ENCODE measurements at regions not wholly inside any gene's neighbourhood (a gene's known extent, or its start where the extent isn't known, plus 50 kb on each side); places are given as distances from the start of the nearest gene placed in this dataset.

GRCh38 chr7:28272461-28272877, 91.9 kb upstream of the JAZF1 start:
- Histone ChIP-seq H3K4me1 (ENCODE audit: control insufficient read depth, extremely low read depth, insufficient read depth, low read length) (no peaks in the 10 kb centered on the region), H3K9me3 (ENCODE audit: control insufficient read depth, low read depth, low read length) (no peaks in the 10 kb centered on the region), H3K27me3 (ENCODE audit: control insufficient read depth, extremely low read depth, insufficient read depth, low read length) (no peaks in the 10 kb centered on the region), H3K79me2 (ENCODE audit: control insufficient read depth, insufficient read depth, low read length) (no peaks in the 10 kb centered on the region), H4K20me1 (ENCODE audit: control insufficient read depth, extremely low read depth, insufficient read depth, low read length) (no peaks in the 10 kb centered on the region), H3K27ac (ENCODE audit: control insufficient read depth, insufficient read depth, low read length) (no peak overlapping the region), H3K9ac (ENCODE audit: control insufficient read depth, extremely low read depth, insufficient read depth, low read length) (no peak overlapping the region), H3K9me1 (ENCODE audit: control insufficient read depth, extremely low read depth, insufficient read depth, low read length) (no peaks in the 10 kb centered on the region), H2AFZ (ENCODE audit: control insufficient read depth, low read length) (no peak overlapping the region), H3K36me3 (ENCODE audit: control insufficient read depth in 2 of 2, extremely low read depth in 1 of 2, insufficient read depth in 2 of 2, low read length in 2 of 2) (no peaks in the 10 kb centered on the region), H3K4me2 (ENCODE audit: control insufficient read depth, extremely low read depth, insufficient read depth, low read depth, low read length) (no peak overlapping the region), H3K4me3 (ENCODE audit: control insufficient read depth in 2 of 3, extremely low read depth in 1 of 3, insufficient read depth in 2 of 3, low read depth in 1 of 3, low read length in 3 of 3) (no peak overlapping the region)
- peak; percentile 23 to 51 (median 33) for TF ChIP-seq CTCF (optimal IDR thresholded peaks at IDR 0.05 in 1 of 3, IDR thresholded peaks at IDR 0.05 in 1 of 3, conservative IDR thresholded peaks at IDR 0.05 in 1 of 3; ENCODE audit: extremely low read depth in 1 of 3, insufficient read depth in 2 of 3, low read length in 3 of 3)
- no peak for TF ChIP-seq EZH2 (IDR thresholded peaks at IDR 0.05; ENCODE audit: low read length)
- no peak for FAIRE-seq
- dilution Hi-C loops (cut with MboI; ENCODE audit: extremely low pct_ligation_motif_present, low sequenced_read_pairs), result no loop called here
- DNase-seq (ENCODE audit: low read depth, low spot score), result no peak

GRCh38 chr7:28276298-28276697, 95.7 kb upstream of the JAZF1 start:
- no peak for FAIRE-seq

More at GRCh38 chr7:28276298-28276697, 95.7 kb upstream of the JAZF1 start:
- Histone ChIP-seq H3K27ac (ENCODE audit: control insufficient read depth, insufficient read depth, low read length) (no peak overlapping the region), H3K36me3 (ENCODE audit: control insufficient read depth in 2 of 2, extremely low read depth in 1 of 2, insufficient read depth in 2 of 2, low read length in 2 of 2) (no peaks in the 10 kb centered on the region), H3K9ac (ENCODE audit: control insufficient read depth, extremely low read depth, insufficient read depth, low read length) (no peak overlapping the region), H2AFZ (ENCODE audit: control insufficient read depth, low read length) (no peak overlapping the region), H3K4me3 (ENCODE audit: control insufficient read depth in 2 of 3, extremely low read depth in 1 of 3, insufficient read depth in 2 of 3, low read depth in 1 of 3, low read length in 3 of 3) (no peak overlapping the region), H3K9me3 (ENCODE audit: control insufficient read depth, low read depth, low read length) (no peaks in the 10 kb centered on the region), H4K20me1 (ENCODE audit: control insufficient read depth, extremely low read depth, insufficient read depth, low read length) (no peaks in the 10 kb centered on the region), H3K4me2 (ENCODE audit: control insufficient read depth, extremely low read depth, insufficient read depth, low read depth, low read length) (no peak overlapping the region), H3K9me1 (ENCODE audit: control insufficient read depth, extremely low read depth, insufficient read depth, low read length) (no peaks in the 10 kb centered on the region), H3K79me2 (ENCODE audit: control insufficient read depth, insufficient read depth, low read length) (no peaks in the 10 kb centered on the region), H3K4me1 (ENCODE audit: control insufficient read depth, extremely low read depth, insufficient read depth, low read length) (no peaks in the 10 kb centered on the region), H3K27me3 (ENCODE audit: control insufficient read depth, extremely low read depth, insufficient read depth, low read length) (peaks cover 4% of the 10 kb centered on the region)
- dilution Hi-C loops (cut with MboI; ENCODE audit: extremely low pct_ligation_motif_present, low sequenced_read_pairs), result no loop called here
- TF ChIP-seq CTCF (optimal IDR thresholded peaks at IDR 0.05 in 1 of 3, IDR thresholded peaks at IDR 0.05 in 1 of 3, conservative IDR thresholded peaks at IDR 0.05 in 1 of 3; ENCODE audit: extremely low read depth in 1 of 3, insufficient read depth in 2 of 3, low read length in 3 of 3), result no peak
- TF ChIP-seq EZH2 (IDR thresholded peaks at IDR 0.05; ENCODE audit: low read length), result no peak
- no peak for DNase-seq (ENCODE audit: low read depth, low spot score)

All from keratinocyte (primary cell).